SK-N-SH (cell line): ENCODE measurements at regions not wholly inside any gene's neighbourhood (a gene's known extent, or its start where the extent isn't known, plus 50 kb on each side); places are given as distances from the start of the nearest gene placed in this dataset.

ENCODE experiments used
- CTCF ChIP-seq: fragments of 200-600 bp; sonication (generic); IDR thresholded peaks from 2 replicates; pipeline ENCODE4 v1.6.1; 2017; ENCODE audit warnings: antibody characterized with exemption, mild to moderate bottlenecking, moderate library complexity
- ELF1 ChIP-seq: IDR thresholded peaks from 2 replicates; pipeline ENCODE4 v1.4.0; 2012
- EP300 ChIP-seq, 2 experiments: IDR thresholded peaks; 2 replicates each; pipeline versions ENCODE4 v1.4.0 to v1.6.1; 2012; ENCODE audit warnings: borderline replicate concordance in 1 of 2, low read depth in 1 of 2, low read length in 1 of 2
- EZH2phosphoT487 ChIP-seq: fragments of 200-600 bp; sonication (generic); IDR thresholded peaks from 2 replicates; pipeline ENCODE4 v1.6.1; 2017; ENCODE audit warnings: low read depth, mixed run types, mild to moderate bottlenecking, antibody characterized with exemption, moderate library complexity, borderline replicate concordance
- GABPA ChIP-seq: IDR thresholded peaks from 2 replicates; pipeline ENCODE4 v1.4.0; 2012; ENCODE audit warnings: low read depth, mild to moderate bottlenecking
- MAX ChIP-seq: IDR thresholded peaks from 2 replicates; pipeline ENCODE4 v1.4.0; 2012; ENCODE audit warnings: low read depth
- NFIC ChIP-seq: IDR thresholded peaks from 2 replicates; pipeline ENCODE4 v1.4.0; 2012; ENCODE audit warnings: borderline replicate concordance
- PBX3 ChIP-seq: IDR thresholded peaks from 2 replicates; pipeline ENCODE4; 2012
- RAD21 ChIP-seq: IDR thresholded peaks from 2 replicates; pipeline ENCODE4 v1.6.1; 2012; ENCODE audit warnings: mild to moderate bottlenecking, low read length
- TAF1 ChIP-seq: IDR thresholded peaks from 2 replicates; pipeline ENCODE4 v1.6.1; 2012; ENCODE audit warnings: low read depth, mild to moderate bottlenecking, low read length, moderate library complexity, borderline replicate concordance

- TF ChIP-seq ELF1 (no peak), CTCF (no peak), EZH2phosphoT487 (no peak), PBX3 (no peak), GABPA (no peak), RAD21 (no peak), NFIC (no peak), EP300 (IDR thresholded peaks at IDR 0.05; ENCODE audit: borderline replicate concordance in 1 of 2, low read depth in 1 of 2, low read length in 1 of 2) (no peak), MAX (no peak), TAF1 (no peak)
Measured at GRCh38 chr2:226466124-226466523, 333.5 kb downstream of the IRS1 start.
